ENCODE measurements at regions not wholly inside any gene's neighbourhood (a gene's known extent, or its start where the extent isn't known, plus 50 kb on each side); places are given as distances from the start of the nearest gene placed in this dataset.
"Not testable (repeated sequence)": the region's sequence is repeated elsewhere in the genome, so short reads cannot be mapped to it uniquely, and the experiment has no call there.

- no peak for DNase-seq
Observed at GRCh38 chr6:153373869-153374268, 242.8 kb upstream of the RGS17 start.

- DNase-seq: no peak
Observed at GRCh38 chr6:153368131-153368530, 237.0 kb upstream of the RGS17 start.

GRCh38 chr6:153367021-153367420 lies 235.9 kb upstream of the RGS17 start:
- no peak for DNase-seq

GRCh38 chr6:153357391-153357790 lies 226.3 kb upstream of the RGS17 start:
- DNase-seq: no peak

GRCh38 chr6:153340568-153340967 lies 209.5 kb upstream of the RGS17 start:
- no peak for DNase-seq

GRCh38 chr6:153334121-153334520 lies 203.0 kb upstream of the RGS17 start:
- DNase-seq: no peak

- DNase-seq: not testable (repeated sequence)
Observed at GRCh38 chr6:153331221-153331620, 200.1 kb upstream of the RGS17 start.

- DNase-seq: no peak
Observed at GRCh38 chr6:153328194-153328593, 197.1 kb upstream of the RGS17 start.

GRCh38 chr6:153325661-153326060 lies 194.6 kb upstream of the RGS17 start:
- no peak for DNase-seq

GRCh38 chr6:153312634-153313033 lies 181.6 kb upstream of the RGS17 start:
- peak; percentile 51 for DNase-seq

- no peak for DNase-seq
Observed at GRCh38 chr6:153309651-153310050, 178.6 kb upstream of the RGS17 start.

- DNase-seq: no peak
Observed at GRCh38 chr6:153302133-153302532, 171.1 kb upstream of the RGS17 start.

- DNase-seq: no peak
Observed at GRCh38 chr6:153301602-153302001, 170.5 kb upstream of the RGS17 start.

- not testable (repeated sequence) for DNase-seq
Observed at GRCh38 chr6:153282456-153282855, 151.4 kb upstream of the RGS17 start.

GRCh38 chr6:153275997-153276396 lies 144.9 kb upstream of the RGS17 start:
- no peak for DNase-seq

- no peak for DNase-seq
Observed at GRCh38 chr6:153272201-153272980, 141.3 kb upstream of the RGS17 start.

- no peak for DNase-seq
Observed at GRCh38 chr6:153263489-153263888, 132.4 kb upstream of the RGS17 start.

- DNase-seq: no peak
Observed at GRCh38 chr6:153251326-153251725, 120.2 kb upstream of the RGS17 start.

GRCh38 chr6:153237670-153238069 lies 106.6 kb upstream of the RGS17 start:
- no peak for DNase-seq

- DNase-seq: no peak
Observed at GRCh38 chr6:153231048-153231646, 100.1 kb upstream of the RGS17 start.

GRCh38 chr6:153218184-153218792 lies 87.2 kb upstream of the RGS17 start:
- no peak for DNase-seq

- DNase-seq: no peak
Observed at GRCh38 chr6:153216789-153217188, 85.7 kb upstream of the RGS17 start.

GRCh38 chr6:153215242-153215641 lies 84.2 kb upstream of the RGS17 start:
- no peak for DNase-seq

GRCh38 chr6:153214436-153214835 lies 83.4 kb upstream of the RGS17 start:
- DNase-seq: no peak

Data from NCI-H2107 (cell line).